Hippocampal formation (tissue), 2 donors: ENCODE measurements at regions not wholly inside any gene's neighbourhood (a gene's known extent, or its start where the extent isn't known, plus 50 kb on each side); places are given as distances from the start of the nearest gene placed in this dataset.
"Not testable (repeated sequence)": the region's sequence is repeated elsewhere in the genome, so short reads cannot be mapped to it uniquely, and the experiment has no call there.

Source experiments
- DNase-seq, 2 donors: peaks; one replicate each; lab custom pipeline; 2025; lab: John Stamatoyannopoulos, UW

- no peak for DNase-seq
These were observed 272.1 kb upstream of the CCNG1 start for GRCh38 chr5:163165277-163165676.

- DNase-seq: not testable (repeated sequence)
These were observed 267.2 kb upstream of the CCNG1 start for GRCh38 chr5:163170161-163170560.

- no peak for DNase-seq
These were observed 264.7 kb upstream of the CCNG1 start for GRCh38 chr5:163172540-163173338.

- no peak for DNase-seq
These were observed 259.4 kb upstream of the CCNG1 start for GRCh38 chr5:163177971-163178370.

- DNase-seq: no peak
These were observed 252.1 kb upstream of the CCNG1 start for GRCh38 chr5:163185315-163185714.

- DNase-seq: no peak
These were observed 248.3 kb upstream of the CCNG1 start for GRCh38 chr5:163189023-163189553.

GRCh38 chr5:163190283-163190682 is 247.1 kb upstream of the CCNG1 start:
- no peak for DNase-seq

GRCh38 chr5:163190784-163191183 is 246.6 kb upstream of the CCNG1 start:
- no peak for DNase-seq

- DNase-seq: no peak
These were observed 243.5 kb upstream of the CCNG1 start for GRCh38 chr5:163193886-163194285.

- no peak for DNase-seq
These were observed 231.8 kb upstream of the CCNG1 start for GRCh38 chr5:163205645-163206044.

GRCh38 chr5:163221581-163221980 is 215.8 kb upstream of the CCNG1 start:
- no peak for DNase-seq

- DNase-seq: no peak
These were observed 214.4 kb upstream of the CCNG1 start for GRCh38 chr5:163222982-163223381.

- no peak for DNase-seq
These were observed 192.9 kb upstream of the CCNG1 start for GRCh38 chr5:163244445-163244987.

GRCh38 chr5:163245584-163245983 is 191.8 kb upstream of the CCNG1 start:
- DNase-seq: no peak

GRCh38 chr5:163248333-163248732 is 189.1 kb upstream of the CCNG1 start:
- DNase-seq: no peak

- no peak for DNase-seq
These were observed 188.5 kb upstream of the CCNG1 start for GRCh38 chr5:163248871-163249270.

GRCh38 chr5:163252950-163253349 is 184.4 kb upstream of the CCNG1 start:
- peak in 1 of 2 donors; percentile 18 for DNase-seq

- no peak for DNase-seq
These were observed 177.9 kb upstream of the CCNG1 start for GRCh38 chr5:163259495-163259894.

GRCh38 chr5:163260471-163260870 is 176.9 kb upstream of the CCNG1 start:
- no peak for DNase-seq

- DNase-seq: no peak
These were observed 176.4 kb upstream of the CCNG1 start for GRCh38 chr5:163260961-163261360.

GRCh38 chr5:163261647-163262269 is 175.6 kb upstream of the CCNG1 start:
- DNase-seq: no peak

- not testable (repeated sequence) for DNase-seq
These were observed 171.1 kb upstream of the CCNG1 start for GRCh38 chr5:163266249-163266648.

GRCh38 chr5:163269624-163270023 is 167.8 kb upstream of the CCNG1 start:
- DNase-seq: peak in 1 of 2 donors; percentile 12
